GM23338 (cell line): ENCODE measurements at regions not wholly inside any gene's neighbourhood (a gene's known extent, or its start where the extent isn't known, plus 50 kb on each side); places are given as distances from the start of the nearest gene placed in this dataset.

ENCODE experiments used
- ATAC-seq: fragments of 200-7000 bp; cut with Tn5 transposase; 3 replicates; pipeline ENCODE4 v1.9.1; 2020
- DNase-seq: peaks from one replicate; pipeline ENCODE4 v3.0.0-alpha.2; 2015; ENCODE audit warnings: low spot score
- H2AFZ ChIP-seq: fragments of 200-600 bp; sonication (generic); 2 replicates; pipeline ENCODE4 v1.8.0; 2016; ENCODE audit warnings: antibody characterized with exemption, mild to moderate bottlenecking, moderate library complexity
- H3F3A ChIP-seq: fragments of 200-600 bp; sonication (generic); replicated peaks from 2 replicates; pipeline ENCODE4 v1.8.0; 2017; ENCODE audit warnings: antibody characterized with exemption, mixed run types, low read depth
- H3K27ac ChIP-seq: fragments of 200-600 bp; sonication (generic); 2 replicates; pipeline ENCODE4 v1.6.1; 2016; ENCODE audit warnings: low read depth
- H3K27me3 ChIP-seq: fragments of 200-600 bp; sonication (generic); 2 replicates; pipeline ENCODE4 v1.8.0; 2016; ENCODE audit warnings: mild to moderate bottlenecking, mixed run types, moderate library complexity; ENCODE audit not compliant: insufficient read depth
- H3K36me3 ChIP-seq: fragments of 200-600 bp; sonication (generic); 2 replicates; pipeline ENCODE4 v1.8.0; 2016; ENCODE audit warnings: mild to moderate bottlenecking; ENCODE audit not compliant: insufficient read depth
- H3K4me1 ChIP-seq: fragments of 200-600 bp; sonication (generic); 2 replicates; pipeline ENCODE4 v1.8.0; 2016; ENCODE audit warnings: mild to moderate bottlenecking, moderate library complexity; ENCODE audit not compliant: insufficient read depth
- H3K4me2 ChIP-seq: fragments of 200-600 bp; sonication (generic); 2 replicates; pipeline ENCODE4 v1.7.1; 2017; ENCODE audit warnings: mixed run types
- H3K4me3 ChIP-seq: fragments of 200-600 bp; sonication (generic); 2 replicates; pipeline ENCODE4 v1.6.1; 2016; ENCODE audit warnings: mixed run types
- H3K79me2 ChIP-seq: fragments of 200-600 bp; sonication (generic); replicated peaks from 2 replicates; pipeline ENCODE4 v1.8.0; 2017; ENCODE audit warnings: mild to moderate bottlenecking; ENCODE audit not compliant: insufficient read depth
- H3K9me2 ChIP-seq: fragments of 200-600 bp; sonication (generic); 2 replicates; pipeline ENCODE4 v1.8.0; 2017; ENCODE audit not compliant: insufficient read depth
- H4K20me1 ChIP-seq: fragments of 200-600 bp; sonication (generic); replicated peaks from 2 replicates; pipeline ENCODE4 v1.8.0; 2017; ENCODE audit warnings: mild to moderate bottlenecking; ENCODE audit not compliant: insufficient read depth
- H3K27ac Mint-ChIP-seq: 2 replicates; pipeline ENCODE4 v1.8.0; 2020; ENCODE audit warnings: inconsistent platforms, mild to moderate bottlenecking, moderate library complexity, mixed read lengths
- H3K27me3 Mint-ChIP-seq: 3 replicates; pipeline ENCODE4 v1.8.0; 2022; ENCODE audit warnings: low read depth, mild to moderate bottlenecking, moderate library complexity, mixed read lengths, inconsistent platforms; ENCODE audit not compliant: insufficient read depth, poor library complexity
- H3K36me3 Mint-ChIP-seq: 3 replicates; pipeline ENCODE4 v1.8.0; 2021; ENCODE audit warnings: low read depth, mild to moderate bottlenecking, inconsistent platforms, moderate library complexity, mixed read lengths
- H3K4me1 Mint-ChIP-seq: 3 replicates; pipeline ENCODE4 v1.8.0; 2020; ENCODE audit warnings: mild to moderate bottlenecking, inconsistent platforms, mixed read lengths
- H3K4me3 Mint-ChIP-seq: 3 replicates; pipeline ENCODE4 v1.8.0; 2021; ENCODE audit warnings: moderate library complexity, mild to moderate bottlenecking, inconsistent platforms, mixed read lengths
- H3K9me3 Mint-ChIP-seq: 3 replicates; pipeline ENCODE4 v1.8.0; 2020; ENCODE audit warnings: moderate library complexity, mild to moderate bottlenecking, inconsistent platforms, mixed read lengths
- EZH2phosphoT487 ChIP-seq: fragments of 200-600 bp; sonication (generic); IDR thresholded peaks from one replicate; pipeline ENCODE4 v1.8.1; 2018; ENCODE audit warnings: antibody characterized with exemption; ENCODE audit not compliant: unreplicated experiment
- STAT1 ChIP-seq: IDR thresholded peaks from one replicate; pipeline ENCODE4 v1.6.1; 2016; ENCODE audit warnings: antibody characterized with exemption; ENCODE audit not compliant: unreplicated experiment

DNA sequence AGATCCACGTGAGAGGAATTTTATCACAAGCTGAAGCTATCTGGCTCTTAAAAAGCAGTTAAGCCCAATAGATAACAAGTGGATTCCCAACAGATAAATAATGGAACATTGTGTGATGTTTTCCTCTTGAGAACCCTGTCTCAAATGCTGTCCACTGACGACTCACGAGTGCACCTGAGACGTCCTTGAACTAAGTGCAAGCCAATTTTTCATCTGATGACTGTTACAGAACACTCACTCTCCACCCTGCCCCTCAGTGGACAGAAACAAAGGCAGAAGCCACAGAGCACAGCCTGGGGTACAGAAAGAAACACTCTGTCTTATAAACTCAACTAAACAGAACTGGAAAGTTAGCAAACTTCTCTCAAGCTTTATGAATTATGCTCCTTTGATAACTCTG lies 199.5 kb downstream of the KCNN2 start:
- Mint-ChIP-seq H3K4me1 (no peaks in the 10 kb centered on the region), H3K36me3 (peaks cover 4% of the 10 kb centered on the region; the same call in 1 of the 3 replicates), H3K9me3 (0 out of 3 replicates have a peak, but pooled peaks cover 4% of the 10 kb centered on the region), H3K27ac (no peak overlapping the region), H3K4me3 (no peak overlapping the region), H3K27me3 (no peaks in the 10 kb centered on the region)
- Histone ChIP-seq H3F3A (no peaks in the 10 kb centered on the region), H4K20me1 (no peaks in the 10 kb centered on the region), H3K79me2 (no peaks in the 10 kb centered on the region), H3K9me2 (no peaks in the 10 kb centered on the region), H3K27me3 (no peaks in the 10 kb centered on the region), H3K4me1 (no peaks in the 10 kb centered on the region), H3K4me3 (no peak overlapping the region), H3K36me3 (no peaks in the 10 kb centered on the region), H3K27ac (no peak overlapping the region), H2AFZ (no peak overlapping the region), H3K4me2 (no peak overlapping the region)
- TF ChIP-seq STAT1, result no peak
- no peak for TF ChIP-seq EZH2phosphoT487
- ATAC-seq (no peak), DNase-seq (no peak)
